PC-3 (cell line): ENCODE measurements at regions not wholly inside any gene's neighbourhood (a gene's known extent, or its start where the extent isn't known, plus 50 kb on each side); places are given as distances from the start of the nearest gene placed in this dataset.

Experiments
- EZH2 ChIP-seq: fragments of 300-600 bp; sonication (generic); IDR thresholded peaks from one replicate; pipeline ENCODE4 v1.6.1; 2017; ENCODE audit warnings: antibody characterized with exemption, mild to moderate bottlenecking, low read length; ENCODE audit not compliant: unreplicated experiment
- TF ChIP-seq, protein P1 (sequence below): fragments of 300-600 bp; sonication (generic); conservative IDR thresholded peaks from 2 replicates; pipeline ENCODE4 v1.5.1; 2017; ENCODE audit warnings: antibody characterized with exemption, low read depth, mild to moderate bottlenecking, low read length

DNA sequence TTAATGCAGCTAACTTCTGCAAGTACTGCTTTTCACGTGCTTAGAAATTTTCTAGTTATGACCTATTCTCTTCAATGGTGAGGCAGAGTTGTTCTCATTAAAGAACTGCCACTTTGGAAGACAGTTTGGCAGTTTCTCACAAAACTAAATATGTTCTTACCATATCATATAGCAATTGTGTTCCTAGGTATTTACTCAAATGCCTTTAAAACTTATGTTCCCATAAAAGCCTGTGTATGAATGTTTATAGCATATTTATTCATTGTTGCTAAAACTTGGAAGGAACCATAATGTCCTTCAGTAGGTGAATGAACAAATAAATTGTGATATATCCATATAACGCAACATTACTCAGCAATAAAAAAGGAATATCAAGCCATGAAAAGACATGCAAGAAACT lies 555.1 kb upstream of the POT1 start:
- TF ChIP-seq, protein P1, sequence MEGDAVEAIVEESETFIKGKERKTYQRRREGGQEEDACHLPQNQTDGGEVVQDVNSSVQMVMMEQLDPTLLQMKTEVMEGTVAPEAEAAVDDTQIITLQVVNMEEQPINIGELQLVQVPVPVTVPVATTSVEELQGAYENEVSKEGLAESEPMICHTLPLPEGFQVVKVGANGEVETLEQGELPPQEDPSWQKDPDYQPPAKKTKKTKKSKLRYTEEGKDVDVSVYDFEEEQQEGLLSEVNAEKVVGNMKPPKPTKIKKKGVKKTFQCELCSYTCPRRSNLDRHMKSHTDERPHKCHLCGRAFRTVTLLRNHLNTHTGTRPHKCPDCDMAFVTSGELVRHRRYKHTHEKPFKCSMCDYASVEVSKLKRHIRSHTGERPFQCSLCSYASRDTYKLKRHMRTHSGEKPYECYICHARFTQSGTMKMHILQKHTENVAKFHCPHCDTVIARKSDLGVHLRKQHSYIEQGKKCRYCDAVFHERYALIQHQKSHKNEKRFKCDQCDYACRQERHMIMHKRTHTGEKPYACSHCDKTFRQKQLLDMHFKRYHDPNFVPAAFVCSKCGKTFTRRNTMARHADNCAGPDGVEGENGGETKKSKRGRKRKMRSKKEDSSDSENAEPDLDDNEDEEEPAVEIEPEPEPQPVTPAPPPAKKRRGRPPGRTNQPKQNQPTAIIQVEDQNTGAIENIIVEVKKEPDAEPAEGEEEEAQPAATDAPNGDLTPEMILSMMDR, result no peak
- no peak for TF ChIP-seq EZH2
